PC-3 (cell line): ENCODE measurements at regions not wholly inside any gene's neighbourhood (a gene's known extent, or its start where the extent isn't known, plus 50 kb on each side); places are given as distances from the start of the nearest gene placed in this dataset.
"Not testable (repeated sequence)": the region's sequence is repeated elsewhere in the genome, so short reads cannot be mapped to it uniquely, and the experiment has no call there.

Source experiments
- ATAC-seq: fragments of 200-7000 bp; cut with Tn5 transposase; 2 replicates; pipeline ENCODE4 v1.9.1; 2020; ENCODE audit warnings: mild to moderate bottlenecking, moderate library complexity
- BruUV-seq: library from RNA; stranded (reverse); fragments of 400-500 nt; replicated peaks from 2 replicates; lab custom pipeline; 2021; lab: Mats Ljungman, UMichigan
- CTCF ChIA-PET: fragments of 300-600 bp; sonication (Branson Sonifier 250); formaldehyde crosslinking; loops from one replicate; lab custom pipeline; 2022; ENCODE audit warnings: antibody characterized with exemption; lab: Charles Lee
- POLR2A ChIA-PET: fragments of 300-600 bp; sonication (Branson Sonifier 250); formaldehyde crosslinking; loops from one replicate; lab custom pipeline; 2022; ENCODE audit warnings: antibody characterized with exemption; ENCODE audit not compliant: unreplicated experiment; lab: Charles Lee
- DNase-seq: peaks from one replicate; pipeline ENCODE4 v3.0.0-alpha.2; 2015
- H2AFZ ChIP-seq: fragments of 300-600 bp; sonication (generic); 2 replicates; pipeline ENCODE4 v1.6.0; 2016; ENCODE audit warnings: antibody characterized with exemption, low read length
- H3F3A ChIP-seq: fragments of 300-600 bp; sonication (generic); one replicate; pipeline ENCODE4 v1.6.0; 2017; ENCODE audit warnings: antibody characterized with exemption, low read length, control low read depth, mild to moderate bottlenecking; ENCODE audit not compliant: unreplicated experiment
- H3K27ac ChIP-seq: fragments of 300-600 bp; sonication (generic); 2 replicates; pipeline ENCODE4 v1.5.1; 2016; ENCODE audit warnings: mild to moderate bottlenecking, low read length
- H3K27me3 ChIP-seq: fragments of 300-600 bp; sonication (generic); 2 replicates; pipeline ENCODE4 v1.6.1; 2016; ENCODE audit warnings: low read length, mixed read lengths
- H3K36me3 ChIP-seq: fragments of 300-600 bp; sonication (generic); 2 replicates; pipeline ENCODE4 v1.6.1; 2016; ENCODE audit warnings: low read depth, mixed run types, low read length, mixed read lengths
- H3K4me1 ChIP-seq: fragments of 300-600 bp; sonication (generic); 2 replicates; pipeline ENCODE4 v1.5.1; 2016; ENCODE audit warnings: low read length; ENCODE audit not compliant: insufficient read depth
- H3K4me2 ChIP-seq: fragments of 300-600 bp; sonication (generic); 2 replicates; pipeline ENCODE4 v1.6.0; 2016; ENCODE audit warnings: low read length
- H3K4me3 ChIP-seq: fragments of 300-600 bp; sonication (generic); 2 replicates; pipeline ENCODE4 v1.5.1; 2016; ENCODE audit warnings: mild to moderate bottlenecking, low read length, mixed read lengths
- H3K79me2 ChIP-seq: fragments of 300-600 bp; sonication (generic); 2 replicates; pipeline ENCODE4 v1.6.1; 2017; ENCODE audit warnings: low read length, mixed read lengths
- H3K9ac ChIP-seq: fragments of 300-600 bp; sonication (generic); 2 replicates; pipeline ENCODE4 v1.6.0; 2016; ENCODE audit warnings: mild to moderate bottlenecking, low read length
- H3K9me2 ChIP-seq: fragments of 300-600 bp; sonication (generic); replicated peaks from 2 replicates; pipeline ENCODE4 v1.6.1; 2016; ENCODE audit warnings: mixed run types, low read length, mixed read lengths
- H3K9me3 ChIP-seq: fragments of 300-600 bp; sonication (generic); 2 replicates; pipeline ENCODE4 v1.6.1; 2016; ENCODE audit warnings: low read length, mixed read lengths
- H4K20me1 ChIP-seq: fragments of 300-600 bp; sonication (generic); 2 replicates; pipeline ENCODE4 v1.6.1; 2016; ENCODE audit warnings: low read length, mixed read lengths
- CTCF ChIP-seq: fragments of 300-600 bp; sonication (generic); conservative IDR thresholded peaks from 2 replicates; pipeline ENCODE4 v1.5.1; 2017; ENCODE audit warnings: antibody characterized with exemption, low read depth, mild to moderate bottlenecking, low read length
- EZH2 ChIP-seq: fragments of 300-600 bp; sonication (generic); IDR thresholded peaks from one replicate; pipeline ENCODE4 v1.6.1; 2017; ENCODE audit warnings: antibody characterized with exemption, mild to moderate bottlenecking, low read length; ENCODE audit not compliant: unreplicated experiment
- EZH2phosphoT487 ChIP-seq: fragments of 300-600 bp; sonication (generic); IDR thresholded peaks from 2 replicates; pipeline ENCODE4 v1.6.1; 2018; ENCODE audit warnings: mild to moderate bottlenecking, antibody characterized with exemption, low read length, borderline replicate concordance
- intact Hi-C: fragments of 100-400 bp; cut with micrococcal nuclease; formaldehyde crosslinking; loops from 2 replicates; pipeline ENCODE4 v1.9.0; 2023

DNA sequence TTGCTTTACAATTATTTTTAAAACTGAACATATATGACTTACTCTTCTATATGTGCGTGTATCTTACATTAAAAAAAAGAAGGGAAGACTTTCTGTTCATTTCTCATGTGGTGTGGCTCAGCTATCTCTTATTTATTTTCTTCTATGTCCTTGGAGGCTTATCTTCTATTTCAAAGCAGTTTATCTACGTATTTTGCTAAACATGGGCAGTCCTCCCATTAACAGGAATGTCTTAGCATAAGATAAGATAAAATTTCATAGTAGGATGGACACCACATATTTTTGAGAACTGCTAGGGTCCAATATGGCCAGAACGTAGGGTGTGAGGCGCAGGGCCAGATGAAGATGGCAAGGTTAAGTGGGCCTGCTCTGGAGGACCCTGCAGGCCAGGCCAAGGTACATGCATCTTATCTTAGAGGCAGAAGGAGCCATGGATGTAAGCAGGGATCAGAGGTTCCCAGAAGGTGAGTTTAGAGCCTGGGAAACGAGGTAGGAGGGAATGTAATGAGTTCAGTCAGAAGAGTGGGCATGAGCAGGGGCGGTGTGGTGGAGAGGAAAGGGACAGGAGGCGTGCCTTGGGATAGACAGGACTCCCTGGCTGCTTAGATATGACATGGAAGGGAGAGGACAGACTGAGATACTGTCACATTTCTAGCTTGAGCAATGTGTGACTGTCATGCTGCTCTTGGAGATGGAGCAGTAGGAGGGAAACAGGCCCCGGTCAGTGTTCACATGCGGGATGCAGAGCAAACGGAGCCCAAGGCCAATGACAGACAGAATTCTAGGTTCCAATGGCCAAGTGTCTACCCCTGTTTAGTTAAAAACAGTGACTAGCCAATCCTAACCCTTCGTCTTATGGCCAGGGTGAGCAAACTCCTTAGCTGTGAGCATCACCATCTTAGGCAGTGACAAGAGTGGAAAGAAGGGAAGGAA lies 68.6 kb upstream of the MEDAG start:
- Histone ChIP-seq H3F3A (no peaks in the 10 kb centered on the region), H3K9me3 (no peaks in the 10 kb centered on the region), H3K4me3 (no peak overlapping the region), H4K20me1 (no peaks in the 10 kb centered on the region), H3K9ac (no peak overlapping the region), H3K27me3 (no peaks in the 10 kb centered on the region), H2AFZ (no peak overlapping the region), H3K4me1 (peaks cover 11% of the 10 kb centered on the region), H3K79me2 (no peaks in the 10 kb centered on the region), H3K27ac (no peak overlapping the region), H3K4me2 (no peak overlapping the region), H3K9me2 (no peaks in the 10 kb centered on the region), H3K36me3 (no peaks in the 10 kb centered on the region)
- no TSS peak for BruUV-seq
- CTCF ChIA-PET = no interaction called here
- POLR2A ChIA-PET = no interaction called here
- ATAC-seq (no peak), DNase-seq (no peak)
- no peak for TF ChIP-seq CTCF
- TF ChIP-seq EZH2phosphoT487 = no peak
- TF ChIP-seq EZH2 = no peak
- intact Hi-C loops = no loop called here

GRCh38 chr13:30839636-30840035 lies 66.4 kb upstream of the MEDAG start:
- H3K79me2 ChIP-seq, H3K36me3 ChIP-seq, H3K27ac ChIP-seq, H3K4me2 ChIP-seq, H3K9ac ChIP-seq, DNase-seq, H3K27me3 ChIP-seq, H4K20me1 ChIP-seq, H3K4me1 ChIP-seq, ATAC-seq, H3F3A ChIP-seq, intact Hi-C loops, CTCF ChIA-PET, H3K4me3 ChIP-seq, H2AFZ ChIP-seq, H3K9me3 ChIP-seq, POLR2A ChIA-PET, H3K9me2 ChIP-seq, BruUV-seq: not testable (repeated sequence)

- Histone ChIP-seq H3K36me3 (no peaks in the 10 kb centered on the region), H4K20me1 (no peaks in the 10 kb centered on the region), H3K27ac (no peak overlapping the region), H3K27me3 (no peaks in the 10 kb centered on the region), H3K79me2 (no peaks in the 10 kb centered on the region), H3K4me1 (no peaks in the 10 kb centered on the region), H3K9ac (no peak overlapping the region), H3K9me3 (no peaks in the 10 kb centered on the region), H3K4me3 (no peak overlapping the region), H3K4me2 (no peak overlapping the region), H3K9me2 (no peaks in the 10 kb centered on the region), H3F3A (no peaks in the 10 kb centered on the region), H2AFZ (no peak overlapping the region)
- TF ChIP-seq CTCF (no peak), EZH2phosphoT487 (no peak), EZH2 (no peak)
- BruUV-seq = no TSS peak
- CTCF ChIA-PET = no interaction called here
- ATAC-seq (no peak), DNase-seq (no peak)
- intact Hi-C loops = no loop called here
- POLR2A ChIA-PET = no interaction called here
Measured at GRCh38 chr13:30840515-30840914, 65.6 kb upstream of the MEDAG start.
